ENCODE measurements at regions not wholly inside any gene's neighbourhood (a gene's known extent, or its start where the extent isn't known, plus 50 kb on each side); places are given as distances from the start of the nearest gene placed in this dataset.
A peak's percentile ranks its signal among the peaks of the same experiment; 100 is the strongest.

DNA sequence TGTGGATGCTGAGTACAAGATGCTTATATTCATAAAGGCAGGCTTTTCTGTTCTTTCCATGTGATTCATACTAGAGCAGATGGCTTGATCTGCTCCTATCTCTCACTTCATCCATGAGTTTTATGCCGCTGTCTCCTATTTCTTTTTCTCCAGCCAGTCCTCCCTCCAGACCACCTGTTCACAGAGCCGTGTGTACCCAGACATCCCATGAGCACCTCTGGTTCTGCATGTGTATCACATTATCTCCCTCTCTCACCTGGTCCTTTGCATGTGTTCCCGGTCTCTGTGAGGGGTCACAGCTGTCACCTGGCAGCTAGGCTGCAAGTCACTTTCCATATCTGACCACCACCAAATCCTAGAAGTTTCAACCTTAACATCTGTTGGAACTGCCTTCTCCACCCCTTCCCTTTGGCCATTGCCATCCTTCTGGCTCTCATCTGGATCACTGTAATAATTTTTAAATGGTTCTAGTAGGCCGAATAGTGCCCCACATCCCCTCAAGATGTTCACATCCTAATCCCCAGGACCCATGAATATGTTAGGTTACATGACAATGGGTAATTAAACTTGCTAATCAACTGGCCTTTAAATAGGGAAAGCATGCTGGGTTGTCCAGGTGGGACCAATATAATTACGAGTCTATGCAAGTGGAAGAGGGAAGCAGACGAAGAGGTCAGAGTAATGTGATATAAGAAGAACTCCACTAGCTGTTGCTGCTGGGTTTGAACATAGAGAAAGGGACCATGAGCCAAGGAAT, 168.1 kb downstream of the SNAPC1 start:
- no peak for DNase-seq
- in situ Hi-C loops (cut with HindIII; ENCODE audit: low pct_ligation_motif_present, low pct_unique_long_range_greater_than_20kb, low sequenced_read_pairs) = no loop called here

DNA sequence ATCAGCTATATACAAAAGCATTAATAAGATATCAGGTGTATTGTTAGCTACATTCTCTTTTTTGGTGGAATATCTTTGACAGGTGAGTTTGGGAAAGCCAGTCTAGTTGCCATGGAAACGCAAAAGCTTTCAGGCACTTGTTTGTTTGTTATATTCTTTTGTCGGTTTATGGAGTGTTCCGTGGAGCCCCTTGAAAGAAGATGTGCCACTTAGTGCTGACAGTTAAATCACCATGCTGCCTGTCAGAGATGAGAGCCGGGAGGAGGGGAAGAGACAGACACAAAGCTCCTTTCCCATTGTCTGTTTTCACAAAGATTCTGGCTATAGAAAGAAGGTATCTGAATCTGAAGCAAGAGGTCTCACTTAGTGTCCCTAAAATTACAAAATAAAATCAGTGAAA, 170.8 kb downstream of the SNAPC1 start:
- in situ Hi-C loops (cut with HindIII; ENCODE audit: low pct_ligation_motif_present, low pct_unique_long_range_greater_than_20kb, low sequenced_read_pairs) = no loop called here

DNA sequence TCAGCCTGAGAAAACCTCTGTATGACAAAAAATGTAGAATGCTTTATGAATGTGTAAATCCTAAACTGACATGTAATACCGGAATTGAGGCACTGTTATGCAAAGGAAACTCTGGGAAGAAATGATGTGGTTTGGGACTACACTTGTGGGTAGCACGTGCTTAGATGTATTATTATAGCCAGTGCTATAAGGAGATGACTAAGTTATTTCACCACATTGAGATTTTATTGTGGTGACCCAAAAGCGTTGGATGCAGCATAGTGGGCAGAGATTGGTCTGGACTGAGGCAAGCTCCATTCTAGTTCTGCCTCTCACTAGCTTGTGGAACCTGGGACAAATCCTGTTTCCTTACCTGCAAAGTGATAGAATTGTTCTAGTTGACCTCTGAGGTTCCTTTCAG, 172.2 kb downstream of the SNAPC1 start:
- DNase-seq = no peak
- in situ Hi-C loops (cut with HindIII; ENCODE audit: low pct_ligation_motif_present, low pct_unique_long_range_greater_than_20kb, low sequenced_read_pairs) = no loop called here

More for the DNA sequence above, 170.8 kb downstream of the SNAPC1 start:
- DNase-seq = no peak

DNA sequence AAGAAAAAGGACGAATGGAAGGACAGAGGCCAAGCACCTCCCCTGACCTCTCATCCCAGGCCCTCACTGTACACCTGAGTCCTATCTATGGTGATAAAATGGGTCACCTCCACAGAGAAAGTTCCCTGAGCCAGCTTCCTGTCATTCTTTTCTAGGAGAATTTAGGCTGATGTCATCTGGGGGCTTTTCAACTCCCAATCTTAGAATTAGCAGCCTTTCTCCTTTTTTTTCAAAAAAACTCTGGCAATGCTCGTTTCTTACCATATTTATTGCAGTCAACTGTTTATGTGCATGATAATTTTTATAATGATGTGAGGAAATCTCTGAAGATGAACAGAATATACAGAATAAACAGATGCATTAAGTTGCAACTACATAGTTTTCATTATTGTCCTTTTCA, 177.6 kb downstream of the SNAPC1 start:
- no peak for DNase-seq
- in situ Hi-C loops (cut with HindIII; ENCODE audit: low pct_ligation_motif_present, low pct_unique_long_range_greater_than_20kb, low sequenced_read_pairs) = no loop called here

DNA sequence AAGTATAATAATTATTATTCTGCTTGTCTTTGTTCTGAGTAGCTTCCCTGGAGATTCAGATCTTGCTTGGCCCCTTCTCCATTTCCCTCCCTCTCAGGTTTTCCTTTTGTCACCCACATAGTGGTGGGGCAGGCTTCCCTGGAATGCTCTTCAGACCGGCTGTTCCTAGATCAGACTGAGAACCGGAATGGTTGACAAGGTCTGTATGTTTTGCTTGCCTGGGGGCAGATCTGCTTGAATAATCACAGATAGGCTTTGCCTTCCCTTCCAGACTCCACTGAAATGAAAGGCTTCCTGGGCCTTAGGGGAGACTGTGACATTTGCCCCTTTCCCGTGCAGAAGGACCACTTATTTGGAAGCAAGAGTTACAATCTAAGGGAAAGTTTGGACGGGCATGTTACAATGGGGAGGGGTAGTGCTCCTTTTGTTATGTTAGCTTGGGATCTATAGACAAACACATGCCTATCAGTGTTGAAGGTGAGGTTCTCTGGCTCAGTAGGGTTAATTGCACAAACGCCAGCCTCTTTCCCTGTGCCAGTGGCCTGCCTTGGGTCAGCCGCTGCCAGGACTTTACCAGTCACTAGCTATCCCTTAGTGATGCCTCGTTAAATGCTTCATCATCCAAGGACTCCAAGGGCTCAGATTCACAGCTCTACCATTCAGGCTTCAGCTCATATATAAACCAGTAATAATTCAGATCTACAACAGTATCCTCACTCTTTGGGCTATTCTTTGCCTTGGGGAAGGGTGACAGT, 178.6 kb downstream of the SNAPC1 start:
- in situ Hi-C loops (cut with HindIII; ENCODE audit: low pct_ligation_motif_present, low pct_unique_long_range_greater_than_20kb, low sequenced_read_pairs) = no loop called here
- no peak for DNase-seq

DNA sequence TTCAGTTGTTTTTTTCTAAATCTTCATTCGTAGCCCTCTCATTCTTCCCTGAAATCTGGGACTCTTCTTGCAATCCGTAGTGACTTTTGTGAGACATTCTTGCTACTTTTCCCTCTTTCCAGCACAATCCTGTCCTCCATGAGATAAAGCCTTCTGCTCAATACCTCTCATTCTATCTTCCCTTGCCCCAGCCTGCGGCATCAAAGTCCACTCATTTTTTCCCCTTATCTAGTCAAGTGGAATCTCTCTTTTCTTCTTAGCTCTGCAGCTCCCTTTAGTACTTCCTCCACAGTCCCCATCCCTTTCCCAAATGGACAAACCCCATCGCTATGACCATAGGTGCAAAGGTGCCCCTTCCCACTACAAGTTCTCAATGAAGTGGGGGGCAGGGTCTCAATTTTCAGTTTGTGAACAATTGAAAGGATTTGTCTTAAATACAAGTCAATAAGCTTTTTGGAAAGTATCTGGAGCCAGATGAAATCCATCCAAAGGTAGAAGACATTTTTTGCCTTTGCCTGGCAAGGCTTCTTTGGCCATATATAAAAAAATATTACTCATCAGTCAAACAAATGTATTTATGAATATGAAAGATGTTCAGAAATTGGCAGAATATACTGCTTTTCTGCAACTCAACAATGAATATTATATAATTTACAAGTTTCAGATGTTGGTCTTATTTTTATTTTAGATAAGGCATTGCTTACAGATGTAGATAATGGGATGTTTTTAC, 179.4 kb downstream of the SNAPC1 start:
- in situ Hi-C loops (cut with HindIII; ENCODE audit: low pct_ligation_motif_present, low pct_unique_long_range_greater_than_20kb, low sequenced_read_pairs) = no loop called here
- no peak for DNase-seq

DNA sequence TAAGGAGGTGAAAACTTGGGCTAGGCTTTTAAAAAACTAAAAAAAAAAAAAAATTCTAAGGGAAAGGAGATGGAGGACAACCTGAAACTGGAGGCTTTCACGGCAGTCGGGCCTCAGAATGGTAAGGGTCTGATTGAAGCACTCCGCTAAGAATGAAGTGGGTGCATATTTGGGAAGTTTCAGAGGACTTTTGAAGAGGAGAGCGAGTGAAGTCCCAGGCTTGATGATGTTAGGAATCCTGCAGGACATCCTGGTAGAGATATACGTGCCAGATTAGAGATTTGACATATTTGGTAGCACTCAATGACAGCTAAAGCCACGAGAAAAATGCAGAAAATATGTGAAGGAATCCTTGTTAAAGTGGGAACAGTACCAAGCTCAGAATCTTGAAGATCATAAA, 186.2 kb downstream of the SNAPC1 start:
- DNase-seq = no peak
- in situ Hi-C loops (cut with HindIII; ENCODE audit: low pct_ligation_motif_present, low pct_unique_long_range_greater_than_20kb, low sequenced_read_pairs) = no loop called here

DNA sequence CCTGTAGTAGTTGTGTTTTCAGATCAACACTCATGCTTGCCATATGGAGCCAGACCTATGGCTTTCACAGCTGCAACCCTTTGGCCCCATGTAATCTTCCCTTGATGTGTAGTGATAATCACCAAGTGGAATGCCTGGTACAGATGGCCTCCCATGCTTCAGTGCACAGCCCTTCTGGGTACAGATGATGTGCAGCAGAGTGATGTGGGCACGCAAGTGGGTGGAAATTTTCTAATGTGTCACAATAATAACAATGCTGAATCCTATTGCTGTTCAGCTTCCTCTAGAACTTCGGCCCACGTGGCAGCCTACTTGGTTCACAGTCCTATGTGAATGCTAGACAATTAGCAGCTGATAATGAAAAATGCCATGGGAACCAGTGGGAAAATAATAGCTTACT, 188.1 kb downstream of the SNAPC1 start:
- DNase-seq = peak; percentile 22
- in situ Hi-C loops (cut with HindIII; ENCODE audit: low pct_ligation_motif_present, low pct_unique_long_range_greater_than_20kb, low sequenced_read_pairs) = no loop called here

DNA sequence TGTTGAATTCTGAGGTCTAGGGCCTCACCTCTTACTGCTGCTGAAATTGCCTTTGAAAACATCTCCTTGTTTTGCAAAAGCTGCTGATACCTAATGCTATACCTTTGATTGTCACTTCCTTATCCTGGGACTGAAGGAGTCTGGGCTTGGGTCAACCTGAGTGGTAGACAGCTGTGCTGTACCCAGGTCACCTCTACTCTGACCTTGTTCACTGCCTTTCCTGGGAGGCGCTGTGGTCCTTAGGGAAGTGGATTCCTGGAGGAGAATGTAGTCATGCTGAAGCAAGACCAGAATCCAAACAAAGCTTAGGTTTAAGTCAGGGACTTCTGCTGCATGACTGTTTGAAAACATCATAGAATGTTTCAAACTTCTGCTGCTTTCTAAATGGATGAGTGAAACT, 191.4 kb downstream of the SNAPC1 start:
- in situ Hi-C loops (cut with HindIII; ENCODE audit: low pct_ligation_motif_present, low pct_unique_long_range_greater_than_20kb, low sequenced_read_pairs) = no loop called here
- DNase-seq = no peak

DNA sequence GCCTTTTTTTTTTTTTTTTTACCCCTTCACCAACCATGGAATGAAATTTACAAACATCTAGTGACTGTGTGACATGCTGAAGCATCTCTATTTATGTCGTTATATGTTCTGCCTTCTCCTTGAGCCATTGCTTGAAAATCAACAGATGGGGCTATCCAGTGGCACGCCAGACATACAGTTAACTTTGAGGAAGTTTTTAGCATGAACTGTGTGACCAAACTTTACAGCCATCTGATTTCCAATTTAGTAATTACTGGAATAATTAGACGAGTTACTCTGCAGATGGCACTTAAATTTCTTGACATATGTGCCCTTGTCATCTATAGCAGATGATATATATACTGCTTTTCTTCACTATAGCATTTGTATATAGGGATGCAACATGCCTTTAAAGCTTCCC, 192.1 kb downstream of the SNAPC1 start:
- in situ Hi-C loops (cut with HindIII; ENCODE audit: low pct_ligation_motif_present, low pct_unique_long_range_greater_than_20kb, low sequenced_read_pairs) = no loop called here
- DNase-seq = no peak

DNA sequence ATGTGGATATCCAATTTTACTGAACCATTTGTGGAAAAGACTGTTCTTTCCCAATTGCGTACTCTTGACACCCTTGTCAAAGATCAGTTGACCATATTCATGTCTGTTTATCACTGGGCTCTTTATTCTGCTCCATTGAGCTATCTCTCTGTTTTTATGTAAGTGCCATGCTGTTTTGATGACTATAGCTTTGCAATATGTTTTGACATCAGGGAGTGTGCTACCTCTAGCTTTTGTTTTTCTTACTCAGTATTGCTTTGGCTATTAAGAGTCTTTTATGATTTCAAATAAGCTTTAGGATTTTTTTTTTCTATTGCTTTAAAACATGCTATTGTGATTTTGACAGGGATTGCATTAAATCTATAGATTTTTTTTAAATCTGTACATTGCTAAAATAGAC, 194.3 kb downstream of the SNAPC1 start:
- in situ Hi-C loops (cut with HindIII; ENCODE audit: low pct_ligation_motif_present, low pct_unique_long_range_greater_than_20kb, low sequenced_read_pairs) = no loop called here

DNA sequence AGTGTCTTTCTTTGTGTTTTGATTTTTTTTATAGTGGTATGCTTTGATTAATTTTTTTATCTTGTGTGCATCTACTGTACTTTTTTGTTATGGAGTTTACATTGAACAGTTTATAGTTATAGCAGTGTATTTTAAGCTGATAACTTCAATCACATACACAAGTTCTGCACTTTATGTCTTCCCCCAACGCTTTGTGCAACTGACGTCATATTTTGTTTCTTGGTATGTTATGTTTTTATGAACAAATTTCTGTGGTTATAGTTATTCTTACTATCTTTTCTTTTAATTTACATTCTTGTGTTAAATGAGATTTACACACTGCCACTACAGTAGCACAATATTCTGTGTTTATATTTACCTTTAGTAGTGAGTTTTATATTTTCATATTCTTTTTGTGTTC, 197.1 kb downstream of the SNAPC1 start:
- in situ Hi-C loops (cut with HindIII; ENCODE audit: low pct_ligation_motif_present, low pct_unique_long_range_greater_than_20kb, low sequenced_read_pairs) = no loop called here
- DNase-seq = no peak

More for the DNA sequence above, 194.3 kb downstream of the SNAPC1 start:
- DNase-seq = no peak

DNA sequence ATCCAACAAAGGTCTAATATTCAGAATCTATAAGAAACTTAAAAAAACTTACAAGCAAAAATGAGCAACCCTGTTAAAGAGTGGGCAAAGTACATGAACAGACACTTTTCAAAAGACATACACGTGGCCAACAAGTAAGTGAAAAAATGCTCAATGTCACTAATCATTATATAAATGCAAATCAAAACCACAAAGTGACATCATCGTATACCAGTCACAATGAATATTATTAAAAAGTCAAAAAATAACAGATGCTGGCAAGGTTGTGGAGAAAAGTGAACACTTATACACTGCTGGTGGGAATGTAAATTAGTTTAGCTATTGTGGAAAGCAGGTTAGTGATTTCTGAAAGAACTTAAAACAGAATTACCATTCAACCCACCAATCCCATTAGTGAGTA, 199.1 kb downstream of the SNAPC1 start:
- in situ Hi-C loops (cut with HindIII; ENCODE audit: low pct_ligation_motif_present, low pct_unique_long_range_greater_than_20kb, low sequenced_read_pairs) = no loop called here
- no peak for DNase-seq

DNA sequence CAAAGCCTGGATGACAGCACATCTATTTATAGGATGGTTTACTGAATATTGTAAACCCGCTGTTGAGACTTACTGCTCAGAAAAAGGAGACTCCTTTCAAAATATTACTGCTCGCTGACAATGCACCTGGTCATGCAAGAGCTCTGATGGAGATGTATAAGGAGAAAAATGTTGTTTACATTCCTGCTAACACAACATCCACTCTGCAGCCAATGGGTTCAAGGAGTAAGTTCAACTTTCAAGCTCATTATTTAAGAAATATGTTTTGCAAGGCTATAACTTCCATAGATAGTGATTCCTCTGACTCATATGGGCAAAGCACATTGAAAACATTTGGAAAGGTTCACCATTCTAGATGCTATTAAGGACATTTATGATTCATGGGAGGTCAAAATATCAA, 201.7 kb downstream of the SNAPC1 start:
- in situ Hi-C loops (cut with HindIII; ENCODE audit: low pct_ligation_motif_present, low pct_unique_long_range_greater_than_20kb, low sequenced_read_pairs) = no loop called here
- DNase-seq = no peak

DNA sequence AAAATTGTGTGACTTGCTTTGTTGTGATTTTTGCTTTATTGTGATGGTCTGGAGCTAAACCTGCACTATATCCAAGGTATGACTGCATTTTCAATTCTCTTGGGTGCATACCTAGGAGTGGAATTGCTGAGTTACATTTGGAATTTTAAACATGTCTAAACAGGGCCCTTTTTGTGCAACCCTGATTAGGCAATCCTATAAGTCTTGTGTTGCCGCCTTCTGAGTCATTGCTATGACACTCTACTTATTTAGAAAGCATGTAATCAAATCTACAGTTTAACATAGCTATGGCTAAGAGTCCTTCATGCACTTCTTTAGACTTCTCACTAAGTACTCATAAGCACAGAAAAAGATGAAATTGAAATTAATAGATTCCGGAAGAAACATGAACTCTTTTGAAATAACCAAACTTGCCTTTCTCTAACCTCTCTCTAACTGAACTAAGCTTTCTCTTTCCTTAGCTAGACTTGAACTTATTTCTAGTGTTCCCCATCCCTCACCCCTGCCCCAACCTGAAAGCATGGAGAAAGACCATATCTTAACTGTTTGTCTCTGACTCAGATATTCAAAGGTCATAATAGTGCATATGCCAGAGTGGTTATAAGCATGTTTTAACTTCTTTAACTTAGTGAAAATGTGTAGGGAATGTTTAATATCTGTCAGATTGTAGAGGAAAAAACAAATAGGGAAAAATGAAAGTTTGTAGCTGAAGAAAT, 203.0 kb downstream of the SNAPC1 start:
- DNase-seq = peak; percentile 3
- in situ Hi-C loops (cut with HindIII; ENCODE audit: low pct_ligation_motif_present, low pct_unique_long_range_greater_than_20kb, low sequenced_read_pairs) = no loop called here

DNA sequence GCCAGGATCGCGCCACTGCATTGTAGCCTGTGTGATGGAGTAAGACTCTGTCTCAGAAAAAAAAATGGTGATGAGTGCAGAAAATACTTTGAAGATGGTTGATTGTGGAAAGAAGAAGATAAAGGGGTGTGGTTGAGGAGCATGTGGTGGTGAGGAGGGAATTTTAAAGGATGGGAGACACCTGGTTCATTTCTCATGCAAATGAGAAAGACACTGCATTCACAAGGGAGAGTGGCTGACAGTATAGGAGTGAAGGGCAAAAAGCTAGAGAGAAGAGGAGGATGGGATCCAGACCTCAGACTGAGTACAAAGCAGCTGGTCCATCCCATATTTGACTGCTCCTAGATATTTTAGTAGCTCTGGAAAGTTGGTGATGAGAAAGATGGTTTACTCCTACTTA, 206.0 kb downstream of the SNAPC1 start:
- no peak for DNase-seq
- in situ Hi-C loops (cut with HindIII; ENCODE audit: low pct_ligation_motif_present, low pct_unique_long_range_greater_than_20kb, low sequenced_read_pairs) = no loop called here

DNA sequence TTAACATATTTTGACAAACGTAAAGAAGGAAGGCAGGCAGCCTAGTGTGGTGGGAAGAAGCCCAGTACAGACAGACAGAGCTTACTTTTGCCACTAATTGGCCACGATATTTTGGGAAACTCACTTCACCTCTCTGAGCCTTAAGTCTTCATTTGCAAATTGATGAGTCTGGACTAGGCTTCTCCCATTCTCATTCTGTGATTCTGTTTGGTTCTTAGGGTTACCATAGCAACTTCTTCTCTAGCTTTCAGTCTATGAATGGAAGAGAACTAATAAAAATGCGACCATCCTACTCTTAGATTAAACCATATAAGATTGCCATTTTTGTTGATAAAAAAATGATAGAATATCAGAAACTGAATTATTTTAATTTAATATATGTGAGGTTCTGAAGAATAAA, 210.5 kb downstream of the SNAPC1 start:
- in situ Hi-C loops (cut with HindIII; ENCODE audit: low pct_ligation_motif_present, low pct_unique_long_range_greater_than_20kb, low sequenced_read_pairs) = no loop called here

DNA sequence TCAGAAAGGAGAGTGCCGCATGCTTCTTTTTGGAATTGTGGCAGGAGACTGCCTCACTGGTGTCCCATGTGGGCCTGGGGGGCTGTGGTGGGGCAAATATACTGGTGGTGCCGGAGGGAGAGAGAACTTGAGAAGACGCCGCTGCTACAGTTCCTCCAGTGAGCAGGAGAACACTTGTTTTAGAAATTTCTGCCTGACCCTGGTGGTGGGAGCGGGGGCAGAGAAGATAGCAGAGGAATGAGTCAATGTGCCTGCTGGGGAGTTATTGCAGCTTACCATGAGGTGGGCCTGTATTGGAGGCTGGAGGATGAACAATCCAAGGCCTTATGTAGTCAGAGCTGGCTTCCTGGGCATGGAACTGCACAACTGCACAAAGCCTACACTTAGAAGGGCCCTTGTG, 211.8 kb downstream of the SNAPC1 start:
- in situ Hi-C loops (cut with HindIII; ENCODE audit: low pct_ligation_motif_present, low pct_unique_long_range_greater_than_20kb, low sequenced_read_pairs) = no loop called here
- no peak for DNase-seq

More for the DNA sequence above, 210.5 kb downstream of the SNAPC1 start:
- no peak for DNase-seq

DNA sequence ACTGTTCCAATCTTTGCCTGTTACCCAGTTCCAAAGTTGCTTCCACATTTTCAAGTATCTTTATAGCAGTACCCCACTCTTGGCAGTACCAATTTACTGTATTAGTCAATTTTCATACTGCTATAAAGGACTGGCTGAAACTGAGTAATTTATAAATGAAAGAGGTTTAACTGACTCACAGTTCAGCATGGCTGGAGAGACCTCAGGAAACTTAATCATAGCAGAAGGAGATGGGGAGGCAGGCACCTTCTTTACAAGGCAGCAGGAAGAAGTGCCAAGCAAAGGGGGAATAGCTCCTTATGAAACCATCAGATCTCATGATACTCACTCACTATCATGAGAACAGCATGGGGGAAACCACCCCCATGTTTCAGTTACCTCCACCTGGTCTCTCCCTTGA, 215.0 kb downstream of the SNAPC1 start:
- in situ Hi-C loops (cut with HindIII; ENCODE audit: low pct_ligation_motif_present, low pct_unique_long_range_greater_than_20kb, low sequenced_read_pairs) = no loop called here
- DNase-seq = no peak
